Endothelial cell of umbilical vein (primary cell): ENCODE measurements at regions not wholly inside any gene's neighbourhood (a gene's known extent, or its start where the extent isn't known, plus 50 kb on each side); places are given as distances from the start of the nearest gene placed in this dataset.

Source experiments
- BruUV-seq: library from RNA; stranded (reverse); fragments of 400-500 nt; replicated peaks from 2 replicates; lab custom pipeline; 2021; lab: Mats Ljungman, UMichigan
- CTCF ChIA-PET: fragments of 300-600, 350-600 bp; sonication (Branson Sonifier 250); formaldehyde crosslinking; loops from one replicate; lab custom pipeline; 2021; ENCODE audit warnings: antibody characterized with exemption, inconsistent platforms; lab: Charles Lee
- POLR2A ChIA-PET: fragments of 300-600, 350-600 bp; sonication (Branson Sonifier 250); formaldehyde crosslinking; loops from one replicate; lab custom pipeline; 2021; ENCODE audit warnings: antibody characterized with exemption, inconsistent platforms; lab: Charles Lee
- DNase-seq: peaks from one replicate; pipeline ENCODE4 v3.0.0-alpha.2; 2011; ENCODE audit warnings: low read depth, low spot score
- FAIRE-seq: peaks from 2 replicates; lab custom pipeline; 2011; peaks lifted over from hg19 to GRCh38; lab: Jason Lieb, UNC
- H2AFZ ChIP-seq: 2 replicates; pipeline ENCODE4 v1.6.0; 2012; ENCODE audit warnings: low read depth, low read length, control low read depth, inconsistent platforms
- H3K27ac ChIP-seq: 2 replicates; pipeline ENCODE4 v1.5.1; 2011; ENCODE audit warnings: low read depth, mild to moderate bottlenecking, control low read depth, low read length, moderate library complexity; ENCODE audit not compliant: insufficient read depth
- H3K27me3 ChIP-seq, 2 experiments: 2 replicates each; pipeline versions ENCODE4 v1.6.0 to v1.6.1; 2011; ENCODE audit warnings: low read length in 2 of 2, mixed read lengths in 1 of 2; ENCODE audit not compliant: control insufficient read depth in 2 of 2, insufficient read depth in 2 of 2
- H3K36me3 ChIP-seq, 2 experiments: 2 replicates in 1 of 2; 3 replicates in 1 of 2; pipeline ENCODE4 v1.5.1; 2011; ENCODE audit warnings: low read length in 2 of 2, mild to moderate bottlenecking in 1 of 2, moderate library complexity in 1 of 2; ENCODE audit not compliant: control insufficient read depth in 2 of 2, insufficient read depth in 2 of 2; ENCODE audit errors: extremely low read depth in 1 of 2
- H3K4me1 ChIP-seq: 3 replicates; pipeline ENCODE4 v1.5.1; 2011; ENCODE audit warnings: mild to moderate bottlenecking, low read length; ENCODE audit not compliant: control insufficient read depth, insufficient read depth; ENCODE audit errors: extremely low read depth
- H3K4me2 ChIP-seq: 2 replicates; pipeline ENCODE4 v1.6.1; 2011; ENCODE audit warnings: low read length, control low read depth, mixed read lengths; ENCODE audit not compliant: insufficient read depth
- H3K4me3 ChIP-seq, 3 experiments: fragments of 200-600 bp in 1 of 3; sonication (generic), shearing (Covaris generic) in 1 of 3; replicated peaks in 1 of 3; 2 replicates each; pipeline ENCODE4 v1.5.1; 2011 to 2016; ENCODE audit warnings: control low read depth in 3 of 3, low read length in 3 of 3, mild to moderate bottlenecking in 2 of 3, inconsistent platforms in 1 of 3, low read depth in 1 of 3, moderate library complexity in 1 of 3; ENCODE audit not compliant: insufficient read depth in 1 of 3
- H3K79me2 ChIP-seq: 2 replicates; pipeline ENCODE4 v1.6.0; 2012; ENCODE audit warnings: low read length, inconsistent platforms; ENCODE audit not compliant: control insufficient read depth, insufficient read depth
- H3K9ac ChIP-seq: replicated peaks from 2 replicates; pipeline ENCODE3; 2011; ENCODE audit warnings: low read length, control low read depth; ENCODE audit not compliant: insufficient read depth; ENCODE audit errors: extremely low read depth
- H3K9me1 ChIP-seq: replicated peaks from 3 replicates; pipeline ENCODE4 v1.6.0; 2011; ENCODE audit warnings: mild to moderate bottlenecking, low read length; ENCODE audit not compliant: control insufficient read depth, insufficient read depth; ENCODE audit errors: extremely low read depth
- H3K9me3 ChIP-seq: replicated peaks from 2 replicates; pipeline ENCODE4 v1.5.1; 2012; ENCODE audit warnings: low read length, inconsistent platforms; ENCODE audit not compliant: control insufficient read depth, insufficient read depth
- H4K20me1 ChIP-seq: replicated peaks from 2 replicates; pipeline ENCODE3; 2011; ENCODE audit warnings: mild to moderate bottlenecking, low read length; ENCODE audit not compliant: control insufficient read depth, insufficient read depth; ENCODE audit errors: extremely low read depth
- CTCF ChIP-seq, 2 donors: IDR thresholded peaks; 1 replicate in 1 of 2; 2 replicates in 1 of 2; pipeline ENCODE4 v1.5.1; 2011; ENCODE audit warnings: low read length in 2 of 2, mild to moderate bottlenecking in 2 of 2, moderate library complexity in 2 of 2, control low read depth in 1 of 2, inconsistent platforms in 1 of 2, low read depth in 1 of 2; ENCODE audit not compliant: insufficient read depth in 1 of 2; ENCODE audit errors: extremely low read depth in 1 of 2
- EZH2 ChIP-seq: IDR thresholded peaks from 2 replicates; pipeline ENCODE4 v1.6.1; 2012; ENCODE audit warnings: borderline replicate concordance, low read depth, mild to moderate bottlenecking, moderate library complexity, low read length, inconsistent platforms; ENCODE audit not compliant: severe bottlenecking
- FOS ChIP-seq: IDR thresholded peaks from 2 replicates; pipeline ENCODE4 v1.6.1; 2011; ENCODE audit warnings: mild to moderate bottlenecking, low read length, moderate library complexity, borderline replicate concordance; ENCODE audit not compliant: insufficient read depth
- GATA2 ChIP-seq: IDR thresholded peaks from 2 replicates; pipeline ENCODE4 v1.7.0; 2011; ENCODE audit warnings: low read depth, mild to moderate bottlenecking, moderate library complexity, mixed read lengths, low read length; ENCODE audit not compliant: insufficient read length, insufficient read depth
- JUN ChIP-seq: IDR thresholded peaks from 2 replicates; pipeline ENCODE4 v1.6.1; 2011; ENCODE audit warnings: borderline replicate concordance, low read depth; ENCODE audit not compliant: insufficient read length, insufficient read depth
- MAX ChIP-seq: IDR thresholded peaks from 2 replicates; pipeline ENCODE4 v1.6.1; 2011; ENCODE audit not compliant: insufficient read depth, insufficient read length
- MYC ChIP-seq: IDR thresholded peaks from one replicate; pipeline ENCODE4 v1.6.1; 2011; ENCODE audit warnings: mild to moderate bottlenecking, low read depth, low read length
- POLR2A ChIP-seq: IDR thresholded peaks from 2 replicates; pipeline ENCODE4 v1.6.1; 2012; ENCODE audit warnings: low read depth, mild to moderate bottlenecking, control low read depth, low read length
- POLR2AphosphoS5 ChIP-seq: IDR thresholded peaks from 2 replicates; pipeline ENCODE4 v1.6.1; 2012; ENCODE audit warnings: low read depth, mild to moderate bottlenecking, control low read depth, low read length, moderate library complexity; ENCODE audit not compliant: insufficient read depth
- dilution Hi-C: fragments of 300-500 bp; cut with MboI; formaldehyde crosslinking; loops from one replicate; pipeline ENCODE4 v1.15.0; 2019; ENCODE audit warnings: low sequenced_read_pairs; ENCODE audit not compliant: extremely low pct_ligation_motif_present
- intact Hi-C: fragments of 100-400 bp; cut with micrococcal nuclease; formaldehyde crosslinking; loops from one replicate; pipeline ENCODE4 v1.10.0; 2022

- ChIA-PET CTCF (interaction anchor here (1.4 to 2.5 kb wide), 2 partner anchors 11 kb away, joined by 4 to 29 read pairs; no protein-coding TSS in a partner anchor), POLR2A (no interaction called here)
- Histone ChIP-seq H3K9me3 (no peaks in the 10 kb centered on the region), H3K79me2 (no peaks in the 10 kb centered on the region), H3K4me3 (no peak overlapping the region), H3K4me2 (no peak overlapping the region), H3K9me1 (peaks cover 2% of the 10 kb centered on the region), H3K4me1 (no peaks in the 10 kb centered on the region), H3K27ac (no peak overlapping the region), H4K20me1 (no peaks in the 10 kb centered on the region), H2AFZ (no peak overlapping the region), H3K27me3 (no peaks in the 10 kb centered on the region), H3K9ac (no peak overlapping the region), H3K36me3 (no peaks in the 10 kb centered on the region)
- DNase-seq: no peak
- no peak for TF ChIP-seq MAX
- no peak for TF ChIP-seq GATA2
- TF ChIP-seq JUN: no peak
- no peak for TF ChIP-seq EZH2
- TF ChIP-seq CTCF (IDR thresholded peaks at IDR 0.05; ENCODE audit: extremely low read depth in 1 of 2, insufficient read depth in 1 of 2, low read depth in 1 of 2, low read length in 2 of 2): no peak
- no peak for TF ChIP-seq POLR2AphosphoS5
- no peak for TF ChIP-seq MYC
- no peak for TF ChIP-seq FOS
- no peak for TF ChIP-seq POLR2A
- BruUV-seq: no TSS peak
- intact Hi-C loops: no loop called here
- no peak for FAIRE-seq
- dilution Hi-C loops: no loop called here
Measured at GRCh38 chr4:137181293-137181899, 350.9 kb downstream of the PCDH18 start.
